ENCODE measurements at regions not wholly inside any gene's neighbourhood (a gene's known extent, or its start where the extent isn't known, plus 50 kb on each side); places are given as distances from the start of the nearest gene placed in this dataset.

- CTCF ChIA-PET = interaction anchor here (1.3 to 1.9 kb wide), 2 partner anchors 38 to 42 kb away, joined by 3 to 5 read pairs; no protein-coding TSS in a partner anchor
Observed at GRCh38 chr2:88873620-88874019, 182.1 kb downstream of the RPIA start.

More at GRCh38 chr2:88873620-88874019, 182.1 kb downstream of the RPIA start:
- Histone ChIP-seq H3K36me3 (ENCODE audit: control insufficient read depth in 1 of 2, insufficient read depth in 2 of 2, low read length in 2 of 2) (no peaks in the 10 kb centered on the region), H2AFZ (ENCODE audit: low read depth, low read length, poor library complexity, severe bottlenecking) (peak overlapping the region; percentile 67), H3K79me2 (ENCODE audit: insufficient read depth, low read length) (no peaks in the 10 kb centered on the region), H3K4me3 (replicated peaks in 1 of 2; ENCODE audit: low read depth in 1 of 2, low read length in 2 of 2) (no peak overlapping the region), H4K20me1 (ENCODE audit: insufficient read depth) (no peaks in the 10 kb centered on the region), H3K9ac (ENCODE audit: low read length) (no peak overlapping the region), H3K27ac (ENCODE audit: low read depth, low read length) (no peak overlapping the region), H3K9me2 (ENCODE audit: insufficient read depth) (no peaks in the 10 kb centered on the region), H3K9me3 (ENCODE audit: control insufficient read depth in 1 of 2, insufficient read depth in 1 of 2, low read depth in 1 of 2, low read length in 2 of 2) (no peaks in the 10 kb centered on the region), H3K4me2 (ENCODE audit: low read length) (peak overlapping the region; percentile 41), H3K4me1 (ENCODE audit: control insufficient read depth in 1 of 2, insufficient read depth in 2 of 2, low read length in 2 of 2) (no peaks in the 10 kb centered on the region), H3K27me3 (ENCODE audit: insufficient read depth, low read length) (peaks cover 37% of the 10 kb centered on the region)
- BruUV-seq (replicated peaks) = no TSS peak
- ChIA-PET POLR2A (no interaction called here), RAD21 (ENCODE audit: low non-redundant PET in 1 of 2, low total read pairs in 2 of 2, uncharacterized antibody in 2 of 2, unreplicated experiment in 2 of 2) (no interaction called here)
- ATAC-seq (no peak), DNase-seq (ENCODE audit: low read depth, low spot score) (no peak)
- intact Hi-C loops (cut with micrococcal nuclease) = loop anchor here (5.0 to 10.0 kb wide), 2 partner anchors 131 to 271 kb away; no protein-coding TSS in a partner anchor
- TF ChIP-seq FOSL1 (IDR thresholded peaks at IDR 0.05; ENCODE audit: low read depth) (no peak), EGR1 (IDR thresholded peaks at IDR 0.05; ENCODE audit: low read depth) (no peak), POLR2A (IDR thresholded peaks at IDR 0.05; ENCODE audit: borderline replicate concordance, extremely low read depth, insufficient read depth, insufficient read length) (no peak), EZH2phosphoT487 (IDR thresholded peaks at IDR 0.05; ENCODE audit: borderline replicate concordance) (no peak), TCF7L2 (IDR thresholded peaks at IDR 0.05; ENCODE audit: borderline replicate concordance, extremely low read depth, insufficient read depth, insufficient read length) (no peak), ATF3 (IDR thresholded peaks at IDR 0.05) (no peak), SIN3A (IDR thresholded peaks at IDR 0.05; ENCODE audit: low read depth) (no peak), CTCF (IDR thresholded peaks at IDR 0.05 in 2 of 3, conservative IDR thresholded peaks at IDR 0.05 in 1 of 3; ENCODE audit: borderline replicate concordance in 1 of 3, insufficient read depth in 1 of 3, low read depth in 2 of 3, low read length in 2 of 3) (no peak), ZBTB33 (IDR thresholded peaks at IDR 0.05; ENCODE audit: extremely low read depth, insufficient replicate concordance, low read length) (no peak)

Measured in HCT116 (cell line).